ENCODE measurements at regions not wholly inside any gene's neighbourhood (a gene's known extent, or its start where the extent isn't known, plus 50 kb on each side); places are given as distances from the start of the nearest gene placed in this dataset.

- Histone ChIP-seq H3K36me3 (no peaks in the 10 kb centered on the region), H3K27me3 (no peaks in the 10 kb centered on the region), H3K4me1 (peaks cover 0 to 19% (median 0%) of the 10 kb centered on the region in 3 donors), H3K4me3 (no peak overlapping the region), H3K9me3 (no peaks in the 10 kb centered on the region), H3K27ac (peak overlapping the region in 1 of 4 donors; percentile 40)
- intact Hi-C loops (cut with DNase I) = no loop called here
- DNase-seq = no peak
- WGBS, 2 donors = 47 to 71% methylated on average over 2 of the region's 2 CpGs
- no peak for TF ChIP-seq POLR2A (IDR thresholded peaks at IDR 0.05)
- TF ChIP-seq, protein P1, sequence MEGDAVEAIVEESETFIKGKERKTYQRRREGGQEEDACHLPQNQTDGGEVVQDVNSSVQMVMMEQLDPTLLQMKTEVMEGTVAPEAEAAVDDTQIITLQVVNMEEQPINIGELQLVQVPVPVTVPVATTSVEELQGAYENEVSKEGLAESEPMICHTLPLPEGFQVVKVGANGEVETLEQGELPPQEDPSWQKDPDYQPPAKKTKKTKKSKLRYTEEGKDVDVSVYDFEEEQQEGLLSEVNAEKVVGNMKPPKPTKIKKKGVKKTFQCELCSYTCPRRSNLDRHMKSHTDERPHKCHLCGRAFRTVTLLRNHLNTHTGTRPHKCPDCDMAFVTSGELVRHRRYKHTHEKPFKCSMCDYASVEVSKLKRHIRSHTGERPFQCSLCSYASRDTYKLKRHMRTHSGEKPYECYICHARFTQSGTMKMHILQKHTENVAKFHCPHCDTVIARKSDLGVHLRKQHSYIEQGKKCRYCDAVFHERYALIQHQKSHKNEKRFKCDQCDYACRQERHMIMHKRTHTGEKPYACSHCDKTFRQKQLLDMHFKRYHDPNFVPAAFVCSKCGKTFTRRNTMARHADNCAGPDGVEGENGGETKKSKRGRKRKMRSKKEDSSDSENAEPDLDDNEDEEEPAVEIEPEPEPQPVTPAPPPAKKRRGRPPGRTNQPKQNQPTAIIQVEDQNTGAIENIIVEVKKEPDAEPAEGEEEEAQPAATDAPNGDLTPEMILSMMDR (IDR thresholded peaks at IDR 0.05) = no peak
Measured at GRCh38 chr2:150282771-150283371, 204.6 kb downstream of the RND3 start.

DNA sequence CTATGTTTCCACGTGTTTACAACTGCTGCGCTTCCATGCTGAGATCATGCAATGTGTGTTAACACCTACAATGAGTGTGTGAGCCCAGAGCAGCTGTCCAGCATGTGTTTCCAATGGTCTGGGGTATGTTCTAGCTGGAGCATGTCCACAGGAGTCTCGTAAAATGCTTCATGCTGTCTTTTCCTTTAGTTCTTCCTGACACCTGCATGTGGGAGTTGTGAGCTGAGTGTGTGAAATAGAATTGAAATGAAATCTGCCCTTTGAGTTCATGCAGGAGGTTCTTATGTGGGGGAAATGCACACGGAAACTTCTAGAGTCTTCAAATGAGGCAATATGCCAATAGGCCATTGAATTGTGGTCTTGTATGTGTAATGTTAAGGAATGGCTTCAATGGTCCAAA lies 205.1 kb downstream of the RND3 start:
- Histone ChIP-seq H3K4me1 (peaks cover 0 to 19% (median 0%) of the 10 kb centered on the region in 3 donors), H3K27me3 (no peaks in the 10 kb centered on the region), H3K36me3 (no peaks in the 10 kb centered on the region), H3K27ac (peak overlapping the region in 1 of 4 donors; percentile 40), H3K4me3 (no peak overlapping the region), H3K9me3 (no peaks in the 10 kb centered on the region)
- intact Hi-C loops (cut with DNase I) = no loop called here
- TF ChIP-seq, protein P1 (IDR thresholded peaks at IDR 0.05) = no peak
- no peak for TF ChIP-seq POLR2A (IDR thresholded peaks at IDR 0.05)
- 73 to 91% methylated on average over 4 of the region's 4 CpGs for WGBS, 2 donors
- no peak for DNase-seq

- Histone ChIP-seq H3K4me1 (peaks cover 0 to 19% (median 0%) of the 10 kb centered on the region in 3 donors), H3K27ac (peak overlapping the region in 2 of 4 donors; percentile 23 to 44)
Measured at GRCh38 chr2:150280231-150280630, 207.2 kb downstream of the RND3 start.

DNA sequence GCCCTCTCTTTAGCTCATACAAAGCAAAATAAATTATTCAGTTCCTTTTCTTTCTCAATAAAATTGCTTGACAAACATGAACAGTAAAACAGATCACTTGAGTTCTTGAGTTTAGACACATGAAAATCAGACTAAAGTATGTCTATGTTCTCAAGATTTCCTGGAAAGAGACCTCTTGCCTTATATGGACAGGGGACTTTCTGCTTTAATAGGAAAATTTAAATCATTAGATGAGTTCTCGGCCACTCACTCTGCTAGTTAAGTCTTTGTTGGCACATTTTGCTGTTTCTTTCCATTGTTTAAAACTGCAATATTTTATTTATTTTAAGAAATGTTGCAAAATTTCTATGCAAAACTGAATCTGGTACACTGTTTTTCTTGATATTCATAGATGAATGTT lies 207.8 kb downstream of the RND3 start:
- Histone ChIP-seq H3K27me3 (no peaks in the 10 kb centered on the region), H3K27ac (peak overlapping the region in 3 of 4 donors; percentile 3 to 44 (median 11)), H3K4me3 (no peak overlapping the region), H3K9me3 (peaks cover 0 to 18% (median 8%) of the 10 kb centered on the region in 3 donors), H3K4me1 (peaks cover 0 to 19% (median 0%) of the 10 kb centered on the region in 3 donors), H3K36me3 (no peaks in the 10 kb centered on the region)
- intact Hi-C loops (cut with DNase I) = no loop called here
- 42 to 50% methylated on average over 1 of the region's 1 CpG for WGBS, 2 donors
- TF ChIP-seq, protein P1 (IDR thresholded peaks at IDR 0.05) = no peak
- TF ChIP-seq POLR2A (IDR thresholded peaks at IDR 0.05) = no peak
- DNase-seq = no peak

More at GRCh38 chr2:150280231-150280630, 207.2 kb downstream of the RND3 start:
- DNase-seq = no peak
- H3K9me3 ChIP-seq = peaks cover 0 to 18% (median 8%) of the 10 kb centered on the region in 3 donors
- H3K27me3 ChIP-seq = no peaks in the 10 kb centered on the region
- intact Hi-C loops (cut with DNase I) = no loop called here
- no peak overlapping the region for H3K4me3 ChIP-seq
- H3K36me3 ChIP-seq = no peaks in the 10 kb centered on the region
- TF ChIP-seq, protein P1 (IDR thresholded peaks at IDR 0.05) = no peak
- TF ChIP-seq POLR2A (IDR thresholded peaks at IDR 0.05) = no peak
- WGBS, 2 donors = 4 to 29% methylated on average over 1 of the region's 1 CpG

- peaks cover 0 to 15% (median 4%) of the 10 kb centered on the region in 3 donors for H3K4me1 ChIP-seq
- H3K27ac ChIP-seq = no peak overlapping the region
- no peaks in the 10 kb centered on the region for H3K27me3 ChIP-seq
- H3K4me3 ChIP-seq = no peak overlapping the region
- H3K9me3 ChIP-seq = peaks cover 0 to 18% (median 8%) of the 10 kb centered on the region in 3 donors
- H3K36me3 ChIP-seq = no peaks in the 10 kb centered on the region
- no peak for DNase-seq
- whole genome bisulfite sequencing, 2 donors = 100% methylated on average over 1 of the region's 1 CpG; no CpG with 5 or more reads in 1 of the 2 donors
- intact Hi-C loops (cut with DNase I) = no loop called here
- TF ChIP-seq POLR2A (IDR thresholded peaks at IDR 0.05) = no peak
- TF ChIP-seq, protein P1 (IDR thresholded peaks at IDR 0.05) = no peak
Measured at GRCh38 chr2:150276737-150277136, 210.7 kb downstream of the RND3 start.

Data from esophagus squamous epithelium (tissue), 5 donors.